ENCODE measurements at regions not wholly inside any gene's neighbourhood (a gene's known extent, or its start where the extent isn't known, plus 50 kb on each side); places are given as distances from the start of the nearest gene placed in this dataset.

GRCh38 chr22:49553076-49553475 lies 274.6 kb downstream of the BRD1 start:
- Histone ChIP-seq H3K27me3 (ENCODE audit: insufficient read depth, low read length) (peaks cover 7% of the 10 kb centered on the region), H3K9me3 (ENCODE audit: low read length) (no peaks in the 10 kb centered on the region), H3K4me3 (ENCODE audit: low read length) (no peak overlapping the region), H3K4me1 (ENCODE audit: insufficient read depth, low read length) (no peaks in the 10 kb centered on the region), H3K36me3 (ENCODE audit: insufficient read depth, low read length) (no peaks in the 10 kb centered on the region), H2AFZ (ENCODE audit: low read depth, low read length) (no peak overlapping the region)

DNA sequence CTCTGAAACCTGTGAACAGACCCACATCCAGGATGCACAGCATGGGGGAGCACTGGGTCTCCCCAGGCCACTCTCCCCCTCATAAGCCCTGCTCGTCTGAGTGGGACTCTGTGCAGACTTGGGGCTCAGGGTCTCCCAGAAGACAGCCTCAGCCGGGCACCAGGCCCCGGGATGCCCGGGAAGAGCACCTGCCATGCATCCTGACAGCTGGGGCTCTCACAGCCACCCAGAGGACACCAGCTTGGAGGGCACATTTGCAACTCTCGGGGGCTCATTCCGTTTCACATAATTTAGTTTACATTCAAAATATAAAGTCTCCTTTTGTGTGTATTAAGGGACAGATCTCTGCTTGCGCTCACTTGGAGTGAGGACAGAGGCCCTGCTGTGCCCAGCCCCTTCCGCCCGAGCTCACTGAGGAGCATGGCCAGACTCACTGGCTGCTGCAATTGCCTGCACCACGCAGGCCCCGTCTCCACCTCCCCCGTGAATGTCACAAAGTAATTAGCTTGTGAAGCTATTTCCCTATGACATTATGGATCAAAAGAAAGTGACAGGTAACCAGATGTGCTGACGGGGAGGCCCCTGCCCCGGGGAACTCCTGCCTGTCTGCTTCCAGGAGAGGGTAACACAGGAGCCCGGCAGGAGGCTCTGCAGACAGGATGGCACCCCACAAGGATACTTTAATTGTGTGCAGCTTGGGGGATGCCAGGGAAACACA lies 275.6 kb downstream of the BRD1 start:
- no peak overlapping the region for H2AFZ ChIP-seq (ENCODE audit: low read depth, low read length)
- no peak overlapping the region for H3K4me3 ChIP-seq (ENCODE audit: low read length)
- peaks cover 7% of the 10 kb centered on the region for H3K27me3 ChIP-seq (ENCODE audit: insufficient read depth, low read length)
- no peaks in the 10 kb centered on the region for H3K4me1 ChIP-seq (ENCODE audit: insufficient read depth, low read length)
- H3K9me3 ChIP-seq (ENCODE audit: low read length), result no peaks in the 10 kb centered on the region
- H3K36me3 ChIP-seq (ENCODE audit: insufficient read depth, low read length), result no peaks in the 10 kb centered on the region

DNA sequence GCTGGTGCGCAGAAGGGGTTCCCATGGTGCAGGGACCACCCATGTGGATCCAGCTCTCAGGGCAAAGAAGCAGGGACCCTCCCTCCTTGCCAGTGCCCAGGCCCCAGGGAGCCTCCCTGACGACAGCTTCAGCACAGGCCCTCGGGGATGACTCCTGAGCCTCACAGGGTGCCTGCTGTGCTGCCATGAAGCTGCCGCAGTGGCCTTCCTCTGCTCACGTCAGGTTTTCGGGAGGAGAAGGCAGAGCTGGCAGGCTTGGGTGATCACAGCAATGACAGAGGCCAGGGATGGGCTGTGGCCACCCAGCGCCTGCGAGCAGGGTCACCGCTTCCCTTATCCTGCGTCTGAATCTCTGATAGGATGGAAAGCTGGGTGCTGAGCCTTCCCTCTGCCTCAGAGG lies 276.2 kb downstream of the BRD1 start:
- no peaks in the 10 kb centered on the region for H3K9me3 ChIP-seq (ENCODE audit: low read length)
- H2AFZ ChIP-seq (ENCODE audit: low read depth, low read length), result no peak overlapping the region
- H3K4me1 ChIP-seq (ENCODE audit: insufficient read depth, low read length), result no peaks in the 10 kb centered on the region
- no peaks in the 10 kb centered on the region for H3K36me3 ChIP-seq (ENCODE audit: insufficient read depth, low read length)
- peaks cover 7% of the 10 kb centered on the region for H3K27me3 ChIP-seq (ENCODE audit: insufficient read depth, low read length)
- H3K4me3 ChIP-seq (ENCODE audit: low read length), result no peak overlapping the region

DNA sequence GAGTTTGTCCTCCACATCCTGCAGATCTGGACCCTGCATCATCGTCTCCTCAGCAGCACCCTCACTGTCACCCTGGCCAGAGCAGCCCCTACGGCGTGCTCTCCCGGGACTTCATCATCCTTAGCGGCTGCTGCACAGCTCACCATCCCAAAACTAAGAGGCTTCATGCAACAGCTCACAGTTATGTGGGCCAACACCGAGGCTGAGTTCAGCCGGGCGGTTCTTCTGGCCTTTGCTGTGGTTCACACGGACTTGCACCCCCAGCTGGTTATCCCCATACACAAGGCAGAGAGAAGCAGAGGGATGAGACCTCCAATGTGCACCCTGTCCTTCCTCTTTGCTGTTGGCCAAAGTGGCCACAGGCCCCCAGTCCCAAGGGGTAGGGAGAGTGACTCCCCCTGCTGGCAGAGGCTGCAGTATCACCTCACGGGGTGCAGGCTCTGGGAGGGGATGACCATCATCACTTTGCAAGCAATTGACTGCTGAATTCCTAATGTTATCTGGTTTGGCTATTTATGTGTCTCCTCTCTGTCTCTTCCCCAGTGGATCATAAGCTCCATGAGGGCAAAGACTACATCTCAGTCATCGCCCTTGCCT lies 276.8 kb downstream of the BRD1 start:
- Histone ChIP-seq H2AFZ (ENCODE audit: low read depth, low read length) (no peak overlapping the region), H3K4me3 (ENCODE audit: low read length) (no peak overlapping the region), H3K4me1 (ENCODE audit: insufficient read depth, low read length) (no peaks in the 10 kb centered on the region), H3K9me3 (ENCODE audit: low read length) (no peaks in the 10 kb centered on the region), H3K36me3 (ENCODE audit: insufficient read depth, low read length) (no peaks in the 10 kb centered on the region), H3K27me3 (ENCODE audit: insufficient read depth, low read length) (peaks cover 7% of the 10 kb centered on the region)

DNA sequence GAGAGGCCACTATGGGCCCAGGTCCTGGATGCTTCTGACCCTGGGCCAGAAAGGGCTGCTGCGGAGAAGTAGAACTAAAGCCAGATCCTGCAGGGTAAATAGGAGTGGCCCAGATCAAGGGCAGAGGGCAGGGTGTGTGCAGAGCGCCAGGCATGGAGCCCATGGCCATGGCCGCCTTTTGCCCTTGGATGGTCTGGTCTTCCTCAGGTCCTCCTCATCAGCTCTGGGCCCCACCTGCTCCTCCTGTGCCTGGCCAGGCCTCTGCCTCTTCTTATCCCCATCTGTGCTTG lies 277.6 kb downstream of the BRD1 start:
- no peak overlapping the region for H3K4me3 ChIP-seq (ENCODE audit: low read length)
- H2AFZ ChIP-seq (ENCODE audit: low read depth, low read length), result no peak overlapping the region
- peaks cover 7% of the 10 kb centered on the region for H3K27me3 ChIP-seq (ENCODE audit: insufficient read depth, low read length)
- H3K9me3 ChIP-seq (ENCODE audit: low read length), result no peaks in the 10 kb centered on the region
- no peaks in the 10 kb centered on the region for H3K36me3 ChIP-seq (ENCODE audit: insufficient read depth, low read length)
- no peaks in the 10 kb centered on the region for H3K4me1 ChIP-seq (ENCODE audit: insufficient read depth, low read length)

GRCh38 chr22:49549256-49550140 lies 278.2 kb downstream of the BRD1 start:
- Histone ChIP-seq H3K27me3 (ENCODE audit: insufficient read depth, low read length) (peaks cover 4% of the 10 kb centered on the region), H2AFZ (ENCODE audit: low read depth, low read length) (no peak overlapping the region), H3K9me3 (ENCODE audit: low read length) (no peaks in the 10 kb centered on the region), H3K4me1 (ENCODE audit: insufficient read depth, low read length) (no peaks in the 10 kb centered on the region), H3K36me3 (ENCODE audit: insufficient read depth, low read length) (no peaks in the 10 kb centered on the region), H3K4me3 (ENCODE audit: low read length) (no peak overlapping the region)

- H3K4me1 ChIP-seq (ENCODE audit: insufficient read depth, low read length), result no peaks in the 10 kb centered on the region
- H3K4me3 ChIP-seq (ENCODE audit: low read length), result no peak overlapping the region
- H3K27me3 ChIP-seq (ENCODE audit: insufficient read depth, low read length), result peaks cover 4% of the 10 kb centered on the region
- no peaks in the 10 kb centered on the region for H3K36me3 ChIP-seq (ENCODE audit: insufficient read depth, low read length)
- no peak overlapping the region for H2AFZ ChIP-seq (ENCODE audit: low read depth, low read length)
- H3K9me3 ChIP-seq (ENCODE audit: low read length), result no peaks in the 10 kb centered on the region
These were observed 279.1 kb downstream of the BRD1 start for GRCh38 chr22:49548356-49549202.

DNA sequence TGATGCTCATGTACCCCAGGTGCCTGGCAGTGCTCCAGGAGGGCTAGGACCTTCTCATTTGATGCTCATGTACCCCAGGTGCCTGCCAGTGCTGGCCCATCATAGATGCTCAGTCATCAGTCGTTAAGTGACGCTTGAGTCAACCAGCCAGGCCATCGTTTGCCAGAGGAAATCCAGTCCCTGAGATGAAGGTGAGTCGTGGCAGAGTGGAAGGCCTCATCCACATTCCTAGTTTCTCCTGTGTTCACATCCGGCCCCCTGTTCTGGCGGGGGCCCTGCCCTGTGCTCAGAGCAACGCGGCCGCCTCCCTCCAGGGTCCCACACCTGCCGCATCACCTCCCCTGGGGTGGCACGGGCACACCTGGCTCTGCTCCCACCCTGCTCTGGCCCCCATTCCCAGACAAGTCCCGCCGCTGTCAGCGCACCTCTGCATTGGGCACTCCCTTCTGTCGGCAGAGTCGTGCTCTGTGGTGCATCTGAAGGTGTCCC lies 279.9 kb downstream of the BRD1 start:
- no peaks in the 10 kb centered on the region for H3K4me1 ChIP-seq (ENCODE audit: insufficient read depth, low read length)
- no peak overlapping the region for H2AFZ ChIP-seq (ENCODE audit: low read depth, low read length)
- H3K36me3 ChIP-seq (ENCODE audit: insufficient read depth, low read length), result no peaks in the 10 kb centered on the region
- H3K4me3 ChIP-seq (ENCODE audit: low read length), result no peak overlapping the region
- H3K9me3 ChIP-seq (ENCODE audit: low read length), result no peaks in the 10 kb centered on the region
- H3K27me3 ChIP-seq (ENCODE audit: insufficient read depth, low read length), result peaks cover 4% of the 10 kb centered on the region

- Histone ChIP-seq H3K4me1 (ENCODE audit: insufficient read depth, low read length) (no peaks in the 10 kb centered on the region), H3K36me3 (ENCODE audit: insufficient read depth, low read length) (no peaks in the 10 kb centered on the region), H3K4me3 (ENCODE audit: low read length) (no peak overlapping the region), H2AFZ (ENCODE audit: low read depth, low read length) (no peak overlapping the region), H3K27me3 (ENCODE audit: insufficient read depth, low read length) (peaks cover 4% of the 10 kb centered on the region), H3K9me3 (ENCODE audit: low read length) (no peaks in the 10 kb centered on the region)
These were observed 280.7 kb downstream of the BRD1 start for GRCh38 chr22:49546811-49547585.

DNA sequence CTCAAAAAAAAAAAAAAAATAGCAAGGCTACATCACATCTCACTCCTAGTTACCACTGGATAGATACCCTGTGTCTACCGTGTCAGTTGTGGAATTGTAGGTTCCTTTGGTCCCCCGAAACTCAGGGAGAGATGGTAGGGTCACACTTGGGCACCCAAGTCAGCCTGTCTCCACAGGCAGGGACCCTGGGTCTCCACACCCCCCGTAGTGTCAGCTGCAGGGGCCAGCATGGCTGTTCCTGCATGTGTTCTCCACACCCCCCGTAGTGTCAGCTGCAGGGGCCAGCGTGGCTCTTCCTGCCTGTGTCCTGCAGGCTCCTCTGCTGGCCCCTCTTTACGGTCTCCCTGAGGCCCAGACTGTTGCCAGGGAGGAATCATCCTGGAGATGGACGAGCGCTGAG lies 282.1 kb downstream of the BRD1 start:
- peaks cover 4% of the 10 kb centered on the region for H3K27me3 ChIP-seq (ENCODE audit: insufficient read depth, low read length)

DNA sequence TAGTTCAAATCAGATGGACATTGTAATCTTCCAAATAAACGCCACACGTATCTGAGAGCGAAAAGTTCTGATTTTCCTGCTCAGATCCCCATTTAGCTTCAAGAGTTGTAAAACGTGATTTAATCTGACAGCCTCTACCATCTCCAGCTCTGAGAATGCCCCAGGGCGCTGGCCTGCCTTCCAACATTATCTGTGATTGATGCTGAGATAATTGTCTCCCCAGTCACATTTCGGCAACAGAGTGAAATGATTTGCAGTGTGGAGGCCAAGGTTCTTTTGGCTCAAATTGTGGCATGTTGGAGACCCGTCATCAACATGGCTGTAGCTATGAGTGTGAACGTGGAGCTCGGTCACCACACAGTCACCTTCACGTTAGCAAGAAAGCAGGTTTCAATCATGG lies 283.4 kb downstream of the BRD1 start:
- H3K4me1 ChIP-seq (ENCODE audit: insufficient read depth, low read length), result no peaks in the 10 kb centered on the region

More for the DNA sequence above, 282.1 kb downstream of the BRD1 start:
- Histone ChIP-seq H3K4me1 (ENCODE audit: insufficient read depth, low read length) (no peaks in the 10 kb centered on the region), H2AFZ (ENCODE audit: low read depth, low read length) (no peak overlapping the region), H3K9me3 (ENCODE audit: low read length) (no peaks in the 10 kb centered on the region), H3K4me3 (ENCODE audit: low read length) (no peak overlapping the region), H3K36me3 (ENCODE audit: insufficient read depth, low read length) (no peaks in the 10 kb centered on the region)

GRCh38 chr22:49543876-49544275 lies 283.8 kb downstream of the BRD1 start:
- no peaks in the 10 kb centered on the region for H3K27me3 ChIP-seq (ENCODE audit: insufficient read depth, low read length)
- H2AFZ ChIP-seq (ENCODE audit: low read depth, low read length), result no peak overlapping the region
- H3K36me3 ChIP-seq (ENCODE audit: insufficient read depth, low read length), result no peaks in the 10 kb centered on the region
- H3K4me1 ChIP-seq (ENCODE audit: insufficient read depth, low read length), result no peaks in the 10 kb centered on the region
- no peaks in the 10 kb centered on the region for H3K9me3 ChIP-seq (ENCODE audit: low read length)
- H3K4me3 ChIP-seq (ENCODE audit: low read length), result no peak overlapping the region

More for the DNA sequence above, 283.4 kb downstream of the BRD1 start:
- Histone ChIP-seq H3K27me3 (ENCODE audit: insufficient read depth, low read length) (peaks cover 2% of the 10 kb centered on the region), H3K36me3 (ENCODE audit: insufficient read depth, low read length) (no peaks in the 10 kb centered on the region), H3K4me3 (ENCODE audit: low read length) (no peak overlapping the region), H3K9me3 (ENCODE audit: low read length) (no peaks in the 10 kb centered on the region), H2AFZ (ENCODE audit: low read depth, low read length) (no peak overlapping the region)

Measured in neuron (in vitro differentiated cells).